Loucy (cell line): ENCODE measurements at regions not wholly inside any gene's neighbourhood (a gene's known extent, or its start where the extent isn't known, plus 50 kb on each side); places are given as distances from the start of the nearest gene placed in this dataset.

ENCODE experiments used
- CTCF ChIP-seq: fragments of 200-600 bp; sonication (generic); conservative IDR thresholded peaks from 2 replicates; pipeline ENCODE4 v1.5.1; 2014; ENCODE audit warnings: mild to moderate bottlenecking, antibody characterized with exemption, low read length
- EZH2phosphoT487 ChIP-seq: fragments of 200-600 bp; IDR thresholded peaks from 2 replicates; pipeline ENCODE4 v1.6.1; 2018; ENCODE audit warnings: antibody characterized with exemption, mild to moderate bottlenecking, moderate library complexity, borderline replicate concordance

GRCh38 chr7:16945372-16945771 lies 63.6 kb upstream of the AGR3 start:
- TF ChIP-seq CTCF (no peak), EZH2phosphoT487 (no peak)
